BLaER1 treated with 17β-estradiol and CSF1 and Interleukin-3, amounts not matched to agents 10 nM and 100 nM (cell line): ENCODE measurements at regions not wholly inside any gene's neighbourhood (a gene's known extent, or its start where the extent isn't known, plus 50 kb on each side); places are given as distances from the start of the nearest gene placed in this dataset.
"Not testable (repeated sequence)": the region's sequence is repeated elsewhere in the genome, so short reads cannot be mapped to it uniquely, and the experiment has no call there.

Experiments used
- H3K27ac ChIP-seq, 11 experiments: shearing (Covaris generic); formaldehyde crosslinking; 2 replicates each; pipeline ENCODE4 v1.8.1; 2022
- H3K27me3 ChIP-seq, 11 experiments: shearing (Covaris generic); formaldehyde crosslinking; 2 replicates each; pipeline ENCODE4 v1.8.1; 2022
- H3K36me3 ChIP-seq, 11 experiments: shearing (Covaris generic); formaldehyde crosslinking; 2 replicates each; pipeline ENCODE4 v1.8.1; 2022
- H3K4me1 ChIP-seq, 10 experiments: shearing (Covaris generic); formaldehyde crosslinking; 2 replicates each; pipeline ENCODE4 v1.8.1; 2022
- H3K4me2 ChIP-seq, 11 experiments: shearing (Covaris generic); formaldehyde crosslinking; 2 replicates each; pipeline ENCODE4 v1.8.1; 2022
- H3K4me3 ChIP-seq, 10 experiments: shearing (Covaris generic); formaldehyde crosslinking; 2 replicates each; pipeline ENCODE4 v1.8.1; 2022
- H3K9ac ChIP-seq, 11 experiments: shearing (Covaris generic); formaldehyde crosslinking; 2 replicates each; pipeline ENCODE4 v1.8.1; 2022
- H3K9me3 ChIP-seq, 11 experiments: shearing (Covaris generic); formaldehyde crosslinking; replicated peaks in 1 of 11; 2 replicates each; pipeline ENCODE4 v1.8.1; 2022
- H4K20me1 ChIP-seq, 11 experiments: shearing (Covaris generic); formaldehyde crosslinking; 2 replicates each; pipeline ENCODE4 v1.8.1; 2022
- Cebpa-rat ChIP-seq, 11 experiments: shearing (Covaris generic); IDR thresholded peaks; 2 replicates each; pipeline ENCODE4 v1.8.1; 2022

DNA sequence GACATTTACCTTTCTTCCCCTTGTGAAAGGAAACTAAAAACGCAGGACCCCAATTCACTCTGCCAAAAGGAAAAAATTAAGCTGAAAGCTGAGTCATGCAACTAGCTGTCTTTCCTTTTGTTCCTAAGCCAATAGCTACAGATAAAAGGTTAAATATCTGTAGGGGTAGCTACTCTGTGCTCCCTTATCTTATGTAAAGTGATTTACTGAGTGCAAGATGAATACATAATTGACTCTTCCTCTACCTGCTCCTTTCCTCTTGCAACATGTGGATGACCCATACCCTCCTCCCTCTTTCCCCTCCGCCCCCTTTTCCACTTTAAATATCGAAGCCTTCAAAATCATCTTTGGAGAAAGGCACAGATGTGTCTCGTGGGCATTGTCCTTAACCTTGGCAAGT is 68.0 kb upstream of the ZNF157 start:
- H3K4me1 ChIP-seq: no peaks in the 10 kb centered on the region
- H4K20me1 ChIP-seq: no peaks in the 10 kb centered on the region; a peak in 1 of 22 replicates
- H3K9ac ChIP-seq: no peak overlapping the region
- peaks cover 45 to 96% (median 83%) of the 10 kb centered on the region in 11 experiments for H3K27me3 ChIP-seq
- no peak overlapping the region for H3K27ac ChIP-seq
- H3K4me2 ChIP-seq: no peak overlapping the region
- no peaks in the 10 kb centered on the region for H3K9me3 ChIP-seq
- H3K4me3 ChIP-seq: no peak overlapping the region
- H3K36me3 ChIP-seq: no peaks in the 10 kb centered on the region
- TF ChIP-seq Cebpa-rat (IDR thresholded peaks at IDR 0.05): no peak

DNA sequence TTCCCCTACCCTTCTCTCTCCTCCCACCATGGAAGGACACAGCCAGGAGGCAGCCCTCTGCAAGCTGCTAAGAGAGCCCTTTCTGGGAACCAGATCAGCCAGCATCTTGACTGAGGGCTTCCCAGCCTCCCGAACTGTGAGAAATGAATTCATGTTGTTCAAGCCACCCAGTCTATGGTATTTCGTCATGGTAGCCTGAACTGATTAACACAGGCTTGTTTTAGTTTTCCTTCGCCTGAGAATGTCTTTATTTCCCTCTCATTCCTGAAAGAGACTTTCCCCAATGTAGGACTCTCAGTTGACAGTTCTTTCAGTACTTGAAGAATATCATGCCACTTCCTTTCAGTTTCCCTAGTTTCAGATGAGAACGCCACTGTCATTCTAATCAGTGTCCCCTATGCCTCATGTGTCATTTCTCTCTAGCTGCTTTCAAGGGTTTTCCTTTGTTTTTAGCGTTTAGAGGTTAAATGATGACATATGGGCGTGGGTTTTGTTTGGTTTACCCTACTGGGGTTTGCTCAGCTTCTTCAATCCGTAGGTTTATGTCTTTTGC is 63.8 kb upstream of the ZNF157 start:
- not testable (repeated sequence) for H3K36me3 ChIP-seq, H3K4me1 ChIP-seq, H3K4me3 ChIP-seq, H3K9me3 ChIP-seq, H3K27ac ChIP-seq, H3K9ac ChIP-seq, H3K4me2 ChIP-seq, H4K20me1 ChIP-seq
- peaks cover 38 to 94% (median 84%) of the 10 kb centered on the region in 11 experiments for H3K27me3 ChIP-seq

- no peaks in the 10 kb centered on the region; a peak in 1 of 22 replicates for H4K20me1 ChIP-seq
- no peak overlapping the region for H3K27ac ChIP-seq
- H3K27me3 ChIP-seq: peaks cover 28 to 77% (median 59%) of the 10 kb centered on the region in 11 experiments; a peak in 21 of 22 replicates
- H3K9me3 ChIP-seq: 0 out of 22 replicates have a peak, but pooled peaks cover 0 to 5% (median 0%) of the 10 kb centered on the region in 11 experiments
- no peak overlapping the region for H3K4me2 ChIP-seq
- no peaks in the 10 kb centered on the region for H3K4me1 ChIP-seq
- H3K9ac ChIP-seq: no peak overlapping the region
- TF ChIP-seq Cebpa-rat (IDR thresholded peaks at IDR 0.05): no peak
- no peaks in the 10 kb centered on the region for H3K36me3 ChIP-seq
- H3K4me3 ChIP-seq: no peak overlapping the region
These were observed 58.2 kb upstream of the ZNF157 start for GRCh38 chrX:47311932-47312774.

- Histone ChIP-seq H3K4me3 (no peak overlapping the region), H4K20me1 (no peaks in the 10 kb centered on the region; a peak in 1 of 22 replicates), H3K4me2 (no peak overlapping the region), H3K9me3 (0 out of 22 replicates have a peak, but pooled peaks cover 0 to 5% (median 0%) of the 10 kb centered on the region in 11 experiments), H3K27ac (no peak overlapping the region), H3K9ac (no peak overlapping the region), H3K36me3 (no peaks in the 10 kb centered on the region), H3K27me3 (peaks cover 26 to 74% (median 50%) of the 10 kb centered on the region in 11 experiments; a peak in 20 of 22 replicates), H3K4me1 (no peaks in the 10 kb centered on the region)
- TF ChIP-seq Cebpa-rat (IDR thresholded peaks at IDR 0.05): no peak
These were observed 57.3 kb upstream of the ZNF157 start for GRCh38 chrX:47313056-47313455.

- H3K4me3 ChIP-seq: no peak overlapping the region
- H3K9me3 ChIP-seq: peaks cover 0 to 5% (median 0%) of the 10 kb centered on the region in 11 experiments; a peak in 2 of 22 replicates
- H3K4me1 ChIP-seq: no peaks in the 10 kb centered on the region
- no peak overlapping the region for H3K27ac ChIP-seq
- no peaks in the 10 kb centered on the region for H3K36me3 ChIP-seq
- TF ChIP-seq Cebpa-rat (IDR thresholded peaks at IDR 0.05): no peak
- H4K20me1 ChIP-seq: no peaks in the 10 kb centered on the region
- no peak overlapping the region for H3K9ac ChIP-seq
- H3K4me2 ChIP-seq: no peak overlapping the region
- H3K27me3 ChIP-seq: peaks cover 9 to 44% (median 23%) of the 10 kb centered on the region in 11 experiments; a peak in 19 of 22 replicates
These were observed 53.9 kb upstream of the ZNF157 start for GRCh38 chrX:47316276-47317025.
